GM13977 (cell line): ENCODE measurements at regions not wholly inside any gene's neighbourhood (a gene's known extent, or its start where the extent isn't known, plus 50 kb on each side); places are given as distances from the start of the nearest gene placed in this dataset.

Source experiments
- DNase-seq: peaks from one replicate; pipeline ENCODE4 v3.0.0; 2012; ENCODE audit warnings: low spot score
- CTCF ChIP-seq: IDR thresholded peaks from 2 replicates; pipeline ENCODE4 v1.5.1; 2012; ENCODE audit warnings: mild to moderate bottlenecking, control low read depth; ENCODE audit not compliant: insufficient read depth; ENCODE audit errors: extremely low read depth, missing control alignments
- in situ Hi-C: fragments of 300-500 bp; cut with MboI; formaldehyde crosslinking; loops from one replicate; pipeline ENCODE4 v1.12.0; 2022; ENCODE audit warnings: low sequenced_read_pairs, low pct_unique_long_range_greater_than_20kb, mixed read lengths, inconsistent platforms; ENCODE audit not compliant: unreplicated experiment

GRCh38 chr12:63318933-63319332 lies 167.9 kb upstream of the AVPR1A start:
- in situ Hi-C loops: no loop called here
- TF ChIP-seq CTCF: no peak
- no peak for DNase-seq

GRCh38 chr12:63318313-63318712 lies 167.3 kb upstream of the AVPR1A start:
- TF ChIP-seq CTCF: no peak

GRCh38 chr12:63317880-63318279 lies 166.9 kb upstream of the AVPR1A start:
- in situ Hi-C loops: no loop called here
- no peak for DNase-seq
- TF ChIP-seq CTCF: no peak

More at GRCh38 chr12:63318313-63318712, 167.3 kb upstream of the AVPR1A start:
- no peak for DNase-seq
- in situ Hi-C loops: no loop called here

- no peak for TF ChIP-seq CTCF
- in situ Hi-C loops: no loop called here
- DNase-seq: no peak
Observed at GRCh38 chr12:63317286-63317846, 166.4 kb upstream of the AVPR1A start.

- no peak for TF ChIP-seq CTCF
- DNase-seq: no peak
- in situ Hi-C loops: no loop called here
Observed at GRCh38 chr12:63313139-63313538, 162.1 kb upstream of the AVPR1A start.

- in situ Hi-C loops: no loop called here
- no peak for DNase-seq
- TF ChIP-seq CTCF: no peak
Observed at GRCh38 chr12:63308671-63309070, 157.7 kb upstream of the AVPR1A start.

- in situ Hi-C loops: no loop called here
- no peak for TF ChIP-seq CTCF
Observed at GRCh38 chr12:63307849-63308248, 156.8 kb upstream of the AVPR1A start.

More at GRCh38 chr12:63307849-63308248, 156.8 kb upstream of the AVPR1A start:
- DNase-seq: no peak
